ENCODE measurements at regions not wholly inside any gene's neighbourhood (a gene's known extent, or its start where the extent isn't known, plus 50 kb on each side); places are given as distances from the start of the nearest gene placed in this dataset.

DNA sequence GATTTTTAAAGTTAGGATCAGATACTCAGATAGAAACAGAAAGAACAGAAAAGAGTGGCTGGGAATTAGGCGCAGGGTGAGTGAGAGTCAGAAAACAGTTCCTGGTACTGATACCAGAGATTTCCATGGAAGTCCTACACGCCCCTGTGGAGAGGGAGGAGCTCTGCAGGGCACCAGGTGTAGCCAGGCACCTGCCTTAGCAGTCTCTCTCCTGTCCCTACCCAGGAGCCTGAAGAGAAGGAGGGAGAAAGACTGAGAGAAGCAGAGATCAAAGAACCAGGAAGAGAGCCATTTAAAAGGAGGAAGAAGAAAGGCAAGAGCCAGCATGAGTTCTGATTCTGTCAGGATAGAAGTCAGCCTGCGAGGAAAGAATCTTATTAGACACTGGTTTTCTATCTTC, 65.0 kb downstream of the CBLN1 start:
- in situ Hi-C loops (cut with MboI; ENCODE audit: low pct_ligation_motif_present in 1 of 4, low pct_unique_long_range_greater_than_20kb in 1 of 4, low sequenced_read_pairs in 3 of 4) (no loop called here), intact Hi-C loops (cut with DNase I; ENCODE audit: low total_unique reads) (no loop called here)
- H3K4me1 ChIP-seq, result no peaks in the 10 kb centered on the region
- TF ChIP-seq, protein P1, sequence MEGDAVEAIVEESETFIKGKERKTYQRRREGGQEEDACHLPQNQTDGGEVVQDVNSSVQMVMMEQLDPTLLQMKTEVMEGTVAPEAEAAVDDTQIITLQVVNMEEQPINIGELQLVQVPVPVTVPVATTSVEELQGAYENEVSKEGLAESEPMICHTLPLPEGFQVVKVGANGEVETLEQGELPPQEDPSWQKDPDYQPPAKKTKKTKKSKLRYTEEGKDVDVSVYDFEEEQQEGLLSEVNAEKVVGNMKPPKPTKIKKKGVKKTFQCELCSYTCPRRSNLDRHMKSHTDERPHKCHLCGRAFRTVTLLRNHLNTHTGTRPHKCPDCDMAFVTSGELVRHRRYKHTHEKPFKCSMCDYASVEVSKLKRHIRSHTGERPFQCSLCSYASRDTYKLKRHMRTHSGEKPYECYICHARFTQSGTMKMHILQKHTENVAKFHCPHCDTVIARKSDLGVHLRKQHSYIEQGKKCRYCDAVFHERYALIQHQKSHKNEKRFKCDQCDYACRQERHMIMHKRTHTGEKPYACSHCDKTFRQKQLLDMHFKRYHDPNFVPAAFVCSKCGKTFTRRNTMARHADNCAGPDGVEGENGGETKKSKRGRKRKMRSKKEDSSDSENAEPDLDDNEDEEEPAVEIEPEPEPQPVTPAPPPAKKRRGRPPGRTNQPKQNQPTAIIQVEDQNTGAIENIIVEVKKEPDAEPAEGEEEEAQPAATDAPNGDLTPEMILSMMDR (IDR thresholded peaks at IDR 0.05), result no peak
- TF ChIP-seq POLR2AphosphoS5 (IDR thresholded peaks at IDR 0.05) (no peak), EP300 (IDR thresholded peaks at IDR 0.05; ENCODE audit: low read depth) (no peak), POLR2A (IDR thresholded peaks at IDR 0.05) (no peak)
- DNase-seq, result no peak
- no peak overlapping the region for H3K27ac ChIP-seq
- H3K4me3 ChIP-seq, result no peak overlapping the region
- 21 to 39% methylated on average over 2 to 3 of the region's 3 CpGs for WGBS, 2 donors (ENCODE audit: low coverage in 1 of 2)
- H3K36me3 ChIP-seq, result no peaks in the 10 kb centered on the region
- H3K9me3 ChIP-seq, result no peaks in the 10 kb centered on the region
- no peaks in the 10 kb centered on the region for H3K27me3 ChIP-seq

DNA sequence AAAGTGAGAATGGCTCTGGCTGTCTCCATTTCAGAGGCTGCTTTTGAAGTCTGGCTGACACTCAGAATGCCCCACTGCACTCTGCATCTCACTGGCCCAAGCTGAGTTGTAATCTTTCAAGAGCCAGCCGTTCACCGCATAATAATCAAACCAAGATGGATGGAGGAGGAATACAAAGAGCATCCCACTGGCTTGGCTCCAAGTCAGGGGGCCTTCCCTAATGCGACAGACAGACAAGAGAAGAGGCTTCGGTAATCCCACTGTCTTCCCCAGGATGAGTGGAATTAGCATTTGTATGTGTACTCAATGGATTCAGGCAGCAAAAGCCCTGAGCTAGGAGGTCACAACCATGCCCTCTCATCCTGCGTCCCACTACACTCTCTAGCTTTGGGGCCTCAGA, 68.0 kb downstream of the CBLN1 start:
- no peak for DNase-seq
- Histone ChIP-seq H3K9me3 (no peaks in the 10 kb centered on the region), H3K4me1 (no peaks in the 10 kb centered on the region), H3K27me3 (no peaks in the 10 kb centered on the region), H3K4me3 (no peak overlapping the region), H3K36me3 (no peaks in the 10 kb centered on the region), H3K27ac (no peak overlapping the region)
- in situ Hi-C loops (cut with MboI; ENCODE audit: low pct_ligation_motif_present in 1 of 4, low pct_unique_long_range_greater_than_20kb in 1 of 4, low sequenced_read_pairs in 3 of 4), result no loop called here
- intact Hi-C loops (cut with DNase I; ENCODE audit: low total_unique reads), result no loop called here
- 62 to 73% methylated on average over 4 to 5 of the region's 5 CpGs for whole genome bisulfite sequencing, 2 donors (ENCODE audit: low coverage in 1 of 2)
- no peak for TF ChIP-seq EP300 (IDR thresholded peaks at IDR 0.05; ENCODE audit: low read depth)
- TF ChIP-seq POLR2A (IDR thresholded peaks at IDR 0.05), result no peak
- TF ChIP-seq, protein P1 (IDR thresholded peaks at IDR 0.05), result no peak
- no peak for TF ChIP-seq POLR2AphosphoS5 (IDR thresholded peaks at IDR 0.05)

DNA sequence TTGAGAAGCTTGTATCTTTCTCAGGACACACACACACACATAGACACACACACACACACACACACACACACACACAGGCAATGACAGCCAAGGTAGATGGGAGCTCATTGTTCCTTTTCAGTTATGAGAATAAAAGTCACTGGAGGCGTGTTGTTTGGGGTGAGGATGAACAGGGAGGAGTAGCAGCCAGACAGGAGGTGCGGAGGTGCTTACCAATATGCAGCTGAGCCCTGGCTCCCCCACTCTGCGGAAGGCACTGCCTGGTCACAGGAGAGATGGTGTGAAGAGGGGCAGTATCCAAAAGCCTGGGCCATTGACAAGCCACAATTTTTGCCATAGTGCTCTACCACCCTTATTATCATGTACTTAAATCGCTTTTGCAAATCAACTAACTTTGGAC, 77.4 kb downstream of the CBLN1 start:
- Histone ChIP-seq H3K27me3 (no peaks in the 10 kb centered on the region), H3K27ac (no peak overlapping the region), H3K4me3 (no peak overlapping the region), H3K9me3 (no peaks in the 10 kb centered on the region), H3K4me1 (no peaks in the 10 kb centered on the region), H3K36me3 (no peaks in the 10 kb centered on the region)
- in situ Hi-C loops (cut with MboI; ENCODE audit: low pct_ligation_motif_present in 1 of 4, low pct_unique_long_range_greater_than_20kb in 1 of 4, low sequenced_read_pairs in 3 of 4) (no loop called here), intact Hi-C loops (cut with DNase I; ENCODE audit: low total_unique reads) (no loop called here)
- TF ChIP-seq POLR2AphosphoS5 (IDR thresholded peaks at IDR 0.05) (no peak), EP300 (IDR thresholded peaks at IDR 0.05; ENCODE audit: low read depth) (no peak), POLR2A (IDR thresholded peaks at IDR 0.05) (no peak)
- TF ChIP-seq, protein P1 (IDR thresholded peaks at IDR 0.05), result no peak
- DNase-seq, result no peak
- WGBS, 2 donors (ENCODE audit: low coverage in 1 of 2), result 81 to 84% methylated on average over 3 to 4 of the region's 4 CpGs

DNA sequence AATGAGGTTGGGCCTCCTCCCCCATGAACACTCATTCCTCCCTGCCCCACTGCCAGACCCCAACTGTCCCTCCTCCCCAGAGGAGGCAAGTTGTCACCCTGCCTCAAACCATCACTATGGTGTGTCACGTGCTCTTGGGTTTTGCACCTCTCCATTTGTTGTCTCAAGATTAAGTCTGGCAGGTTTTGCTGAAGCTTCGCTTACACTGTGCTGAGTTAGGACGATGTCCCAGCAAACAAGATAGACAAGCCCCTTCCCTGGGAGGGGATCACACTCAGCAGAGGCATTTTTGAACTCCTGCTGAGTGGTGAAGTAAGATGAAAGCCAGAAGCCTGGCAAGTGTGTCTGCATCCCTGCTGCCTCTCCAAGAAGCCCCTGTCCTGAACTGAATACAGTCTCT, 78.3 kb downstream of the CBLN1 start:
- WGBS, 2 donors (ENCODE audit: low coverage in 1 of 2), result 42% methylated on average over 3 of the region's 3 CpGs; no CpG with 5 or more reads in 1 of the 2 donors
- intact Hi-C loops (cut with DNase I; ENCODE audit: low total_unique reads) (no loop called here), in situ Hi-C loops (cut with MboI; ENCODE audit: low pct_ligation_motif_present in 1 of 4, low pct_unique_long_range_greater_than_20kb in 1 of 4, low sequenced_read_pairs in 3 of 4) (no loop called here)
- H3K4me1 ChIP-seq, result no peaks in the 10 kb centered on the region
- no peak overlapping the region for H3K27ac ChIP-seq
- H3K9me3 ChIP-seq, result no peaks in the 10 kb centered on the region
- no peak for DNase-seq
- TF ChIP-seq POLR2A (IDR thresholded peaks at IDR 0.05) (no peak), EP300 (IDR thresholded peaks at IDR 0.05; ENCODE audit: low read depth) (no peak), POLR2AphosphoS5 (IDR thresholded peaks at IDR 0.05) (no peak)
- TF ChIP-seq, protein P1 (IDR thresholded peaks at IDR 0.05), result no peak
- H3K36me3 ChIP-seq, result no peaks in the 10 kb centered on the region
- no peaks in the 10 kb centered on the region for H3K27me3 ChIP-seq
- H3K4me3 ChIP-seq, result no peak overlapping the region
